Loucy (cell line): ENCODE measurements at regions not wholly inside any gene's neighbourhood (a gene's known extent, or its start where the extent isn't known, plus 50 kb on each side); places are given as distances from the start of the nearest gene placed in this dataset.

Experiments
- H2AFZ ChIP-seq: fragments of 200-600 bp; sonication (generic); 2 replicates; pipeline ENCODE4 v1.6.0; 2016; ENCODE audit warnings: antibody characterized with exemption, mild to moderate bottlenecking, low read length, moderate library complexity
- H3F3A ChIP-seq: fragments of 200-600 bp; 2 replicates; pipeline ENCODE4 v1.6.0; 2016; ENCODE audit warnings: antibody characterized with exemption, low read depth, mild to moderate bottlenecking
- H3K27me3 ChIP-seq: fragments of 200-600 bp; sonication (generic); 2 replicates; pipeline ENCODE4 v1.6.1; 2014; ENCODE audit warnings: low read length, mild to moderate bottlenecking; ENCODE audit not compliant: insufficient read depth, poor library complexity, severe bottlenecking
- H3K36me3 ChIP-seq: fragments of 200-600 bp; sonication (generic); 2 replicates; pipeline ENCODE4 v1.6.1; 2016; ENCODE audit warnings: low read length; ENCODE audit not compliant: insufficient read depth
- H3K4me1 ChIP-seq: fragments of 200-600 bp; sonication (generic); 2 replicates; pipeline ENCODE4 v1.5.1; 2014; ENCODE audit warnings: low read length, mild to moderate bottlenecking; ENCODE audit not compliant: insufficient read depth, poor library complexity, severe bottlenecking
- H3K4me2 ChIP-seq: fragments of 200-600 bp; sonication (generic); 2 replicates; pipeline ENCODE4 v1.6.0; 2014; ENCODE audit warnings: antibody characterized with exemption, low read length, low read depth, mild to moderate bottlenecking; ENCODE audit not compliant: poor library complexity, severe bottlenecking
- H3K4me3 ChIP-seq: fragments of 200-600 bp; sonication (generic); 2 replicates; pipeline ENCODE4 v1.5.1; 2014; ENCODE audit warnings: low read length, mild to moderate bottlenecking, mixed read lengths; ENCODE audit not compliant: poor library complexity, severe bottlenecking
- H3K79me2 ChIP-seq: fragments of 200-600 bp; sonication (generic); 2 replicates; pipeline ENCODE4 v1.6.1; 2014; ENCODE audit warnings: low read length; ENCODE audit not compliant: insufficient read depth
- H3K9ac ChIP-seq: fragments of 200-600 bp; sonication (generic); 2 replicates; pipeline ENCODE4 v1.6.0; 2014; ENCODE audit warnings: mild to moderate bottlenecking, low read depth, low read length, moderate library complexity; ENCODE audit not compliant: poor library complexity, severe bottlenecking
- H3K9me2 ChIP-seq: fragments of 200-600 bp; sonication (generic); replicated peaks from 2 replicates; pipeline ENCODE4 v1.6.1; 2016; ENCODE audit warnings: low read depth, low read length, mixed read lengths
- H3K9me3 ChIP-seq: fragments of 200-600 bp; sonication (generic); 2 replicates; pipeline ENCODE4 v1.6.1; 2014; ENCODE audit warnings: mild to moderate bottlenecking, antibody characterized with exemption, low read length, low read depth; ENCODE audit not compliant: insufficient read depth
- H4K20me1 ChIP-seq: fragments of 200-600 bp; sonication (generic); 2 replicates; pipeline ENCODE4 v1.6.0; 2014; ENCODE audit warnings: antibody characterized with exemption, low read length, mild to moderate bottlenecking; ENCODE audit not compliant: insufficient read depth, poor library complexity, severe bottlenecking
- CTCF ChIP-seq: fragments of 200-600 bp; sonication (generic); conservative IDR thresholded peaks from 2 replicates; pipeline ENCODE4 v1.5.1; 2014; ENCODE audit warnings: mild to moderate bottlenecking, antibody characterized with exemption, low read length
- EZH2phosphoT487 ChIP-seq: fragments of 200-600 bp; IDR thresholded peaks from 2 replicates; pipeline ENCODE4 v1.6.1; 2018; ENCODE audit warnings: antibody characterized with exemption, mild to moderate bottlenecking, moderate library complexity, borderline replicate concordance

DNA sequence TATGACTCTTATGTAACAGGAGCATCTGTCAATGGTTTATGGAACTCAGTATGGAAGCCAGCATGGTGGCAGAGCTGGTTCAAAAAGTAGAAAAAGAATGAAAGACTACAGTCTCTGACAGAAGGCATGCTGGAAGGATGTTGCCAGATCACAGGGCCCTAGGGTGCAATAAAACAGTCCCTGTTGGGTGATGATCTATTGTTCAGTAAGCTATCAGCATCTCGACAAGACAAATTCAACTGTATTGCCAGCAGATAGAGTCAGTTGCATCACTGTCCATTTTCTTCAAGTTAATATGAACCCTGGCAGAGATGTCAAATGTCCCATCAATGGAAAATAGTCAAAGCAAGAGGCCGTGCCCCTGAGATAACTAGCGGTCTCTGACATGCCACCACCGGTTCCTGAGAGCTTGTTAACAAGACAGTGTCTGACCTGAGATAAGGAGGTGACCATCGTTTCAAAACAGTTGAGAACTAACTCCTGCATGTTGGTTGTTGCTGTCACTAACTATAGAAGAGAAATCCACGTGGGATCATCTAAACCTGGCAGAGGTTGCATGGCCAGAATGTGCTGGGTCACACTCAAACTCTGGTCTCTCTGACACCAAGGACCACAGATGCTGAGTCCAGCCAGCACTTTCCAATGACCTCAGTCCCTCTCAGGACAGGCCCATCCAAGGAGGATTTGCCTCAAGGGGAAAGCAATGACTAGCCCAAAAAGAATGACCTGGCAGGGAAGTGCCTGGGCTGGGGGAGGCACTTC lies 125.9 kb downstream of the RIPK4 start:
- H3K4me3 ChIP-seq: no peak overlapping the region
- H3K79me2 ChIP-seq: no peaks in the 10 kb centered on the region
- no peaks in the 10 kb centered on the region for H3F3A ChIP-seq
- no peak overlapping the region for H3K9ac ChIP-seq
- TF ChIP-seq CTCF (no peak), EZH2phosphoT487 (no peak)
- no peak overlapping the region for H2AFZ ChIP-seq
- no peaks in the 10 kb centered on the region for H3K9me2 ChIP-seq
- no peaks in the 10 kb centered on the region for H3K27me3 ChIP-seq
- no peaks in the 10 kb centered on the region for H3K36me3 ChIP-seq
- no peaks in the 10 kb centered on the region for H4K20me1 ChIP-seq
- no peaks in the 10 kb centered on the region for H3K9me3 ChIP-seq
- H3K4me2 ChIP-seq: no peak overlapping the region
- H3K4me1 ChIP-seq: no peaks in the 10 kb centered on the region

- no peak for TF ChIP-seq CTCF
- no peak for TF ChIP-seq EZH2phosphoT487
- H3K4me3 ChIP-seq: no peak overlapping the region
- no peaks in the 10 kb centered on the region for H3K27me3 ChIP-seq
- H3K9me3 ChIP-seq: no peaks in the 10 kb centered on the region
- no peak overlapping the region for H3K4me2 ChIP-seq
- no peaks in the 10 kb centered on the region for H3K79me2 ChIP-seq
- H4K20me1 ChIP-seq: no peaks in the 10 kb centered on the region
- no peak overlapping the region for H2AFZ ChIP-seq
- no peaks in the 10 kb centered on the region for H3K36me3 ChIP-seq
- no peaks in the 10 kb centered on the region for H3F3A ChIP-seq
- H3K9ac ChIP-seq: no peak overlapping the region
- H3K4me1 ChIP-seq: no peaks in the 10 kb centered on the region
- H3K9me2 ChIP-seq: no peaks in the 10 kb centered on the region
Observed at GRCh38 chr21:41639766-41640165, 127.1 kb downstream of the RIPK4 start.

DNA sequence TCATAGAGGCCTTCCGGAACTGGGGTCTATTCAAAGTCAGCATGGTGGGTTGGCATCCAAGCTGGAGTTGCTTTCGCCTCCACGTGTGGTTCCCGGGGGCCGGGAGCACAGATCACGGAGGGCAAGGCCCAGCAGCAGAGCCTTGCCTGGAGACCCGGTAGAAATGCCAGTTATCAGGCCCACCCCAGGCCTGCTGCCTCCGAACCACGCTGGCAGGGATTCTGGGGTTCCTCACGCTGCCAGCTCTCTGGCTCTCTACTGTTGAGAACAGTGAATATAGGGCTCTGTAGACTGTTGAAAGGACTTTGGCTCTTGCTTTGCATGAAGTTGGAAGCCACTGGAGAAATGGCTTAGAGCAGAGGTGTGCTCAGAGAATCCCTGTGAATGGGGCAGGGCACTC lies 127.5 kb downstream of the RIPK4 start:
- Histone ChIP-seq H3K9me2 (no peaks in the 10 kb centered on the region), H3K4me3 (no peak overlapping the region), H3K9ac (no peak overlapping the region), H3K9me3 (no peaks in the 10 kb centered on the region), H3K4me2 (no peak overlapping the region), H3F3A (no peaks in the 10 kb centered on the region), H3K4me1 (no peaks in the 10 kb centered on the region), H3K79me2 (no peaks in the 10 kb centered on the region), H3K27me3 (no peaks in the 10 kb centered on the region), H3K36me3 (no peaks in the 10 kb centered on the region), H4K20me1 (no peaks in the 10 kb centered on the region), H2AFZ (no peak overlapping the region)
- TF ChIP-seq EZH2phosphoT487: no peak
- TF ChIP-seq CTCF: no peak
